ENCODE measurements at regions not wholly inside any gene's neighbourhood (a gene's known extent, or its start where the extent isn't known, plus 50 kb on each side); places are given as distances from the start of the nearest gene placed in this dataset.

GRCh38 chr2:54054774-54055173, 60.6 kb upstream of the ACYP2 start:
- ChIA-PET RAD21 (ENCODE audit: low non-redundant PET in 1 of 2, low total read pairs in 2 of 2, uncharacterized antibody in 2 of 2, unreplicated experiment in 2 of 2) (no interaction called here), CTCF (no interaction called here)
- intact Hi-C loops (cut with micrococcal nuclease) = no loop called here

More at GRCh38 chr2:54054774-54055173, 60.6 kb upstream of the ACYP2 start:
- Histone ChIP-seq H3K9ac (ENCODE audit: low read length) (no peak overlapping the region), H3K36me3 (ENCODE audit: control insufficient read depth in 1 of 2, insufficient read depth in 2 of 2, low read length in 2 of 2) (no peaks in the 10 kb centered on the region), H3K27ac (ENCODE audit: low read depth, low read length) (no peak overlapping the region), H4K20me1 (ENCODE audit: insufficient read depth) (no peaks in the 10 kb centered on the region), H3K4me1 (ENCODE audit: control insufficient read depth in 1 of 2, insufficient read depth in 2 of 2, low read length in 2 of 2) (0 out of 4 replicates have a peak, but pooled peaks cover 0 to 3% of the 10 kb centered on the region in 2 experiments), H3K4me2 (ENCODE audit: low read length) (no peak overlapping the region), H3K4me3 (replicated peaks in 1 of 2; ENCODE audit: low read depth in 1 of 2, low read length in 2 of 2) (no peak overlapping the region), H3K9me2 (ENCODE audit: insufficient read depth) (no peaks in the 10 kb centered on the region), H3K9me3 (ENCODE audit: control insufficient read depth in 1 of 2, insufficient read depth in 1 of 2, low read depth in 1 of 2, low read length in 2 of 2) (no peaks in the 10 kb centered on the region), H3K27me3 (ENCODE audit: insufficient read depth, low read length) (no peaks in the 10 kb centered on the region), H3K79me2 (ENCODE audit: insufficient read depth, low read length) (no peaks in the 10 kb centered on the region), H2AFZ (ENCODE audit: low read depth, low read length, poor library complexity, severe bottlenecking) (no peak overlapping the region)
- TF ChIP-seq JUND (IDR thresholded peaks at IDR 0.05) (no peak), CTCF (IDR thresholded peaks at IDR 0.05 in 2 of 3, conservative IDR thresholded peaks at IDR 0.05 in 1 of 3; ENCODE audit: borderline replicate concordance in 1 of 3, insufficient read depth in 1 of 3, low read depth in 2 of 3, low read length in 2 of 3) (no peak), POLR2A (IDR thresholded peaks at IDR 0.05; ENCODE audit: borderline replicate concordance, extremely low read depth, insufficient read depth, insufficient read length) (no peak), MAX (IDR thresholded peaks at IDR 0.05) (no peak), FOSL1 (IDR thresholded peaks at IDR 0.05; ENCODE audit: low read depth) (no peak), ZBTB33 (IDR thresholded peaks at IDR 0.05; ENCODE audit: extremely low read depth, insufficient replicate concordance, low read length) (no peak), YY1 (IDR thresholded peaks at IDR 0.05; ENCODE audit: extremely low read depth, insufficient replicate concordance, low read depth, low read length) (no peak), RAD21 (IDR thresholded peaks at IDR 0.05; ENCODE audit: low read depth) (no peak), EZH2 (IDR thresholded peaks at IDR 0.05) (no peak), SRF (IDR thresholded peaks at IDR 0.05; ENCODE audit: low read depth) (no peak), ATF3 (IDR thresholded peaks at IDR 0.05) (no peak), CBX3 (IDR thresholded peaks at IDR 0.05; ENCODE audit: low read depth) (no peak), EGR1 (IDR thresholded peaks at IDR 0.05; ENCODE audit: low read depth) (no peak), ZFX (IDR thresholded peaks at IDR 0.05) (no peak), EZH2phosphoT487 (IDR thresholded peaks at IDR 0.05; ENCODE audit: borderline replicate concordance) (no peak)
- no peak for DNase-seq (ENCODE audit: low read depth, low spot score)
- ATAC-seq = no peak
- POLR2A ChIA-PET = no interaction called here
- BruUV-seq (replicated peaks) = no TSS peak
